Mucosa of rectum (tissue), 2 donors: ENCODE measurements at regions not wholly inside any gene's neighbourhood (a gene's known extent, or its start where the extent isn't known, plus 50 kb on each side); places are given as distances from the start of the nearest gene placed in this dataset.

Experiments
- H3K27ac ChIP-seq, 2 donors: one replicate each; pipeline ENCODE4 v1.7.0; 2013; ENCODE audit warnings: inconsistent platforms in 2 of 2, low read depth in 2 of 2, low read length in 2 of 2
- H3K27me3 ChIP-seq, 2 donors: one replicate each; pipeline ENCODE4 v1.7.0; 2013; ENCODE audit warnings: low read length in 2 of 2; ENCODE audit not compliant: control insufficient read depth in 2 of 2, insufficient read depth in 2 of 2
- H3K36me3 ChIP-seq, 2 donors: one replicate each; pipeline ENCODE4 v1.7.0; 2013; ENCODE audit warnings: low read length in 2 of 2; ENCODE audit not compliant: control insufficient read depth in 2 of 2, insufficient read depth in 2 of 2
- H3K4me1 ChIP-seq, 2 donors: one replicate each; pipeline ENCODE4 v1.7.0; 2013; ENCODE audit warnings: low read length in 2 of 2, mild to moderate bottlenecking in 1 of 2; ENCODE audit not compliant: control insufficient read depth in 2 of 2, insufficient read depth in 2 of 2
- H3K4me3 ChIP-seq, 2 donors: one replicate each; pipeline ENCODE4 v1.7.0; 2013; ENCODE audit warnings: low read length in 2 of 2
- H3K9ac ChIP-seq, 2 donors: one replicate each; pipeline ENCODE4 v1.7.0; 2013; ENCODE audit warnings: low read length in 2 of 2, low read depth in 1 of 2, mild to moderate bottlenecking in 1 of 2
- H3K9me3 ChIP-seq, 2 donors: one replicate each; pipeline ENCODE4 v1.7.0; 2013; ENCODE audit warnings: low read length in 2 of 2; ENCODE audit not compliant: control insufficient read depth in 2 of 2
- donor health status: healthy.
- donor health status: Normal muscosa, but diverticular disease.

DNA sequence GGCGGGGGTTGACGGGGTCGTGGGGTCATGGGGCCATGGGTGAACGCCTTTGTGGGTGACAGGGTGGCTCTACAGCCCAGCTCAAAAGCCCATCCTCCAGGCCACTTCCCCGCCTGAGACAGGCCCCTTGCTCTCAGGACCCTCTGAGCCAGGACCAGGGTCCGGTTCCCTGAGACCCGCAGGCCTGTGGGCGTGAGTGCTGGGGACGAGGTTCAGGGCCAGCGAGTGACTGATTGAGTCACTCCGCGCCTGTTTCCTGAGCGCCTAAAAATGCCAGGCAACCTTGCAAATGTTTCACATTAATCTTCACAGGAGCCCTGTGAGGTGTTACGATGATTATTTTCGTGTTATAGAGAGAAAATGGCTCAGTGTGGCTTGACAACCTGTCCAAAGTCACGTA, 97.8 kb downstream of the ZNF674 start:
- Histone ChIP-seq H3K9me3 (no peaks in the 10 kb centered on the region), H3K4me1 (peaks cover 0 to 4% of the 10 kb centered on the region in 2 donors), H3K27ac (peak overlapping the region; percentile 54 to 58), H3K4me3 (peak overlapping the region; percentile 76 to 82), H3K9ac (peak overlapping the region; percentile 61 to 81), H3K27me3 (peaks cover 2 to 4% of the 10 kb centered on the region in 2 donors), H3K36me3 (peaks cover 0 to 3% of the 10 kb centered on the region in 2 donors)

DNA sequence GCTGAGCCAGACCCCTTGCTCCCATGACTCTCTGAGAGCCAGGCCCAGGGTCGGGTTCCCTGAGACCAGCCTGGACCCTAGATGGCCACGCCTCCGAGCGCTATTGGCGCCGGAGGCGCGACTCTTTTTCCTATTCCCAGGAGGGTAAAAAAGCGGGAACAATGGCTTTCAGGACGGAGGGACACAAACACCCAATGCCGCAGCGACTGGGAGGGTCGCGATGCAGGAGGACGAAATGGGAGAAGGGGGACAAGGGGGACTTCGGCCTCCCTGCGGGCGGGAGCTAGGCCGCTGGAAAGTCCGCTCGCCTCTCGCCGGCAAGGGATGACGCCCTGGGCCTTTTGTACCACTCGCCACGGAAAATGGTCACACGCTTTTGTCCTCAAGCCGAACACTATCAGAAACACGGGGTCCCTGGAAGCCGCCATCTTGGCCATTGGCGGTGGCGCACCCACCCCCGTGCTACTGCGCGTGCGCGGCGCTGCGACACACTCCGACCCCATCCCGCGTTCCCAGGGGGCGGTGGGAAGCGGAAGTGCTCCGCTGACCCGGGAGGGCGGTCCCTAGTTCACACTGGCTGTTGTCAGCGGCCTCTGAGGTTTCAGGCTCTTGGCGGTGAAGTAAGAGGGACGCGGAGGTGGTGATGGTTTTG, 98.4 kb downstream of the ZNF674 start:
- peaks cover 0 to 3% of the 10 kb centered on the region in 2 donors for H3K36me3 ChIP-seq
- H3K9me3 ChIP-seq = no peaks in the 10 kb centered on the region
- peak overlapping the region; percentile 61 to 81 for H3K9ac ChIP-seq
- H3K4me1 ChIP-seq = peaks cover 0 to 4% of the 10 kb centered on the region in 2 donors
- peak overlapping the region; percentile 76 to 82 for H3K4me3 ChIP-seq
- H3K27ac ChIP-seq = peak overlapping the region; percentile 54 to 58
- H3K27me3 ChIP-seq = peaks cover 2 to 4% of the 10 kb centered on the region in 2 donors

DNA sequence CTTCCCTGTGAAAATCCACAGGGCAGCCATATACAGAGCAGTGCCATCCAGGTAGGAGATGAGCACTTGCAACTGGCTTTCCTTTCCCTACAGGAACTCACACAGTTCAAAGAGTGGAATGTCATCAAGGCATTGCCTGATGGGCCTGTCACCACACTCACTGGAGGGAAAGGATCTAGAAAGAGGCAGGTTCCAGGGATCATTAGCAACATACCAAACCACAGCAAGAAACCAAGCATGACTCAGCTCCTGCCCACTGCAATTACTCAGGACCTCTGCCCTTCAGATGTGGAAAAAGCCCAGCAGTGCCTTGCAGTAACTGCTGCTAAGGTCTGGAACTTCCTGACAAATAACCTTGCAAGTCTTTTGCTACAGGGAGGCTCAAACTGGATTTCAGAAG, 101.2 kb downstream of the ZNF674 start:
- H3K27me3 ChIP-seq = peaks cover 0 to 2% of the 10 kb centered on the region in 2 donors
- H3K36me3 ChIP-seq = no peaks in the 10 kb centered on the region
- H3K4me1 ChIP-seq = peaks cover 0 to 4% of the 10 kb centered on the region in 2 donors
- no peak overlapping the region for H3K4me3 ChIP-seq
- H3K9me3 ChIP-seq = no peaks in the 10 kb centered on the region
- no peak overlapping the region for H3K27ac ChIP-seq
- no peak overlapping the region for H3K9ac ChIP-seq

GRCh38 chrX:46436744-46437143, 108.5 kb downstream of the ZNF674 start:
- Histone ChIP-seq H3K9me3 (peaks cover 0 to 2% of the 10 kb centered on the region in 2 donors), H3K4me1 (no peaks in the 10 kb centered on the region), H3K27ac (no peak overlapping the region), H3K4me3 (no peak overlapping the region), H3K36me3 (no peaks in the 10 kb centered on the region), H3K27me3 (peaks cover 3 to 7% of the 10 kb centered on the region in 2 donors), H3K9ac (no peak overlapping the region)

DNA sequence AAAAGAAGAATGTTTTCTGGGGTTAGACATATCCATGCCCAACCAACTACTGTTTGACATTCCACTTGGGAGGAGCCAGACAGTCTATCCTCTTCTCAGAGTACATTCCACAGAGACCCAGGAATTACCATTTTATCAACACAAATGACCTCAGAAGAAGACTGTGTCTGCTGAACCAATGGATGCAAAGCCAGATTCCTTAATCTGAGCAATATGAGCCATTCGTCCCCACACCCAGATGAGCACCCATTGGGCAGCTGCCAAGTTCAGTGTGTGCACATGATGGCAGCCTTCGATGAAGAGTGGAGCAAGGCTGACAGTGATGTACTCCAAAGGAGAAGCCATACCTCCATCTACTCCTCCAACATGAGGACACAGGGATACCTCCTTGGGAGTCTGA, 111.3 kb downstream of the ZNF674 start:
- H3K4me1 ChIP-seq = no peaks in the 10 kb centered on the region
- H3K36me3 ChIP-seq = no peaks in the 10 kb centered on the region
- no peak overlapping the region for H3K4me3 ChIP-seq
- H3K27ac ChIP-seq = no peak overlapping the region
- peaks cover 3 to 7% of the 10 kb centered on the region in 2 donors for H3K27me3 ChIP-seq
- no peak overlapping the region for H3K9ac ChIP-seq
- H3K9me3 ChIP-seq = peaks cover 0 to 2% of the 10 kb centered on the region in 2 donors

- Histone ChIP-seq H3K4me3 (no peak overlapping the region), H3K27ac (no peak overlapping the region), H3K4me1 (no peaks in the 10 kb centered on the region), H3K36me3 (no peaks in the 10 kb centered on the region), H3K9ac (no peak overlapping the region), H3K27me3 (peaks cover 0 to 3% of the 10 kb centered on the region in 2 donors), H3K9me3 (no peaks in the 10 kb centered on the region)
Observed at GRCh38 chrX:46408553-46409407, 136.4 kb downstream of the ZNF674 start.

DNA sequence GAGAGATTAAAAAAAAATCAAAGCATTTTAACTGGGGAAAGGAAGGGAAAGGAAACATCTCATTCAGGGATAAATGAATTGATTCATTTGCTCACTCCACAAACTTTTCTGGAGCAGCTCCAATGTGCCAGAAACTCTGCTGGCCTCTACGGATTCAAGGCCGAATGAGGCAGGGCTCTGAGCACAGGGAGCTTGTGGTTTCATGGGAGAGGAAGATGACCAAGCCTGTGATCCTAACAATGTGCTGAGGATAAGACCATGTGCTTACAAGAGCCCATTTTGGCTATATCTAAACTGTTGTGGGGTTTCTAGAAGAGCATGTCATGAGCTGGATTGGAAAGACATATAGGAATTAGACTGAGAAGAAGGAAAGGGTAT, 137.5 kb downstream of the ZNF674 start:
- H3K9ac ChIP-seq = no peak overlapping the region
- H3K4me1 ChIP-seq = no peaks in the 10 kb centered on the region
- no peak overlapping the region for H3K4me3 ChIP-seq
- H3K9me3 ChIP-seq = no peaks in the 10 kb centered on the region
- H3K27me3 ChIP-seq = peaks cover 0 to 3% of the 10 kb centered on the region in 2 donors
- H3K36me3 ChIP-seq = no peaks in the 10 kb centered on the region
- H3K27ac ChIP-seq = no peak overlapping the region

- Histone ChIP-seq H3K9me3 (no peaks in the 10 kb centered on the region), H3K4me3 (no peak overlapping the region), H3K9ac (no peak overlapping the region), H3K36me3 (no peaks in the 10 kb centered on the region), H3K4me1 (no peaks in the 10 kb centered on the region), H3K27me3 (peaks cover 0 to 3% of the 10 kb centered on the region in 2 donors), H3K27ac (no peak overlapping the region)
Observed at GRCh38 chrX:46407036-46407752, 138.0 kb downstream of the ZNF674 start.

DNA sequence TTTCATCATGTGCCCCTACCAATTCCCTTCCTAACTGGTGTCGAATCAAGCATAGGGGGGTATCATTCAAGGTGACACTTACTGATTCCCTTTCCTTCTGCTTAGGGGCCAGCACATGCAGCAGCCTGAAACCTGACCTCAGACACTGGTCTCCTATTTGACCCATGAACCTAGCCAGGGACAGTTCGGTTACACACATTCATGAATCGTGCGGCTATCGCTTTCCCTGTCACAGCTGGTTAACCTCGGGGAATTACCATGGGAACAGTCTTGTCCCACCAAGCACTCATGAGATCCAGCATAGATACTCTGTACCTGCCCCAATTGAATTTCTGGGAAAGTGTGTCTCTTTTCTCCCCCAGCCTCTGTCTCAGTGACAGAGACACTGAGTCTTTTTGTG, 140.4 kb downstream of the ZNF674 start:
- H3K27me3 ChIP-seq = peaks cover 0 to 3% of the 10 kb centered on the region in 2 donors
- no peaks in the 10 kb centered on the region for H3K9me3 ChIP-seq
- H3K9ac ChIP-seq = no peak overlapping the region
- no peak overlapping the region for H3K27ac ChIP-seq
- no peaks in the 10 kb centered on the region for H3K4me1 ChIP-seq
- no peak overlapping the region for H3K4me3 ChIP-seq
- no peaks in the 10 kb centered on the region for H3K36me3 ChIP-seq
